Ishikawa (cell line): ENCODE measurements at regions not wholly inside any gene's neighbourhood (a gene's known extent, or its start where the extent isn't known, plus 50 kb on each side); places are given as distances from the start of the nearest gene placed in this dataset.

ENCODE experiments used
- CREB1 ChIP-seq: IDR thresholded peaks from 2 replicates; pipeline ENCODE4 v1.6.1; 2012; ENCODE audit warnings: low read depth
- EGR1 ChIP-seq: IDR thresholded peaks from 2 replicates; pipeline ENCODE4 v1.6.1; 2012
- EP300 ChIP-seq: IDR thresholded peaks from 2 replicates; pipeline ENCODE4 v1.6.1; 2012; ENCODE audit warnings: borderline replicate concordance
- FOXM1 ChIP-seq: IDR thresholded peaks from 2 replicates; pipeline ENCODE4 v1.6.1; 2012; ENCODE audit warnings: low read depth, borderline replicate concordance
- NFIC ChIP-seq: IDR thresholded peaks from 2 replicates; pipeline ENCODE4 v1.6.1; 2012
- RAD21 ChIP-seq: IDR thresholded peaks from 2 replicates; pipeline ENCODE4 v1.6.1; 2012; ENCODE audit warnings: low read depth
- TAF1 ChIP-seq: IDR thresholded peaks from 2 replicates; pipeline ENCODE4 v1.6.1; 2012; ENCODE audit warnings: low read depth, mild to moderate bottlenecking
- TCF12 ChIP-seq: IDR thresholded peaks from 2 replicates; pipeline ENCODE4 v1.6.1; 2012; ENCODE audit warnings: low read depth
- TEAD4 ChIP-seq: IDR thresholded peaks from 2 replicates; pipeline ENCODE4 v1.6.1; 2012
- YY1 ChIP-seq: IDR thresholded peaks from 2 replicates; pipeline ENCODE4 v1.6.1; 2012; ENCODE audit warnings: low read depth
- ZBTB7A ChIP-seq: IDR thresholded peaks from 2 replicates; pipeline ENCODE4 v1.6.1; 2012; ENCODE audit warnings: low read depth
- TF ChIP-seq, protein P1 (sequence below): IDR thresholded peaks from 2 replicates; pipeline ENCODE4 v1.6.1; 2012
- TF ChIP-seq, protein P2 (sequence below): IDR thresholded peaks from 2 replicates; pipeline ENCODE4 v1.6.1; 2012; ENCODE audit warnings: low read depth, mild to moderate bottlenecking
- TF ChIP-seq, protein P3 (sequence below): IDR thresholded peaks from 2 replicates; pipeline ENCODE4 v1.6.1; 2012

DNA sequence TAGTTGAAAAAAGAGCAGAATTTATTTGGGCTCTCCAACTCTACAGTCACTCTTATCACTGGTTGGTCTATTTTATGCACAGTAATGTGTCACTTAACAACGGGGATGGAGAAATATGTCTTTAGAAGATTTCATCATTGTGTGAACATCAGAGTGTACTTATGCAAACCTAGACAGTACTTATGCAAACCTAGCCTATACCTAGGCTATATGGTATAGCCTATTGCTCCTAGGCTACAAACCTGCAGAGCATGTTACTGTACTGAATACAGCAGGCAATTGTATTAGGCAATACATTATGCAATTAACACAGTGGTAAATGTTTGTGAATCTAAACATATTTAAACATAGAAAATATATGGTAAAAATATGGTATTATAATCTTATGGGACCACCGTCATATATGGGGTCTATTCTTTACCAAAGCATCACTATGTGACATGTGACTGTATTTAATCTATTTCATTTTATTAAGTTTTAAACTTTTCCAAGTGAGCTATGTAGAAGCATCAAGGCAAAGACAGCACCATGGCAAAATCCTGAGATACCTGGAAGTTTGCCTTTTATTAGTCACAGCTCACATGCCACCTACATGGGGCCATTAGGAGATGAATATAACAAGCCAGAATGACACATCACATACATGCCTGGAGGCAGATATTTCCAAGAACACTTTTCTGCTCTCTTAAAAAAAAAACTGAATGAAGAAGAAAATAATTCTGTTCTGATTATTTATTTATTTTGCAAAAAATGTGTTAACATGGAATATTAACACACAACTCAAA lies 537.4 kb downstream of the TUSC7 start:
- TF ChIP-seq, protein P1, sequence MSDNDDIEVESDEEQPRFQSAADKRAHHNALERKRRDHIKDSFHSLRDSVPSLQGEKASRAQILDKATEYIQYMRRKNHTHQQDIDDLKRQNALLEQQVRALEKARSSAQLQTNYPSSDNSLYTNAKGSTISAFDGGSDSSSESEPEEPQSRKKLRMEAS = no peak
- TF ChIP-seq TAF1 (no peak), EGR1 (no peak), TCF12 (no peak), NFIC (no peak), CREB1 (no peak), FOXM1 (no peak), RAD21 (no peak), ZBTB7A (no peak), YY1 (no peak), EP300 (no peak), TEAD4 (no peak)
- TF ChIP-seq, protein P2, sequence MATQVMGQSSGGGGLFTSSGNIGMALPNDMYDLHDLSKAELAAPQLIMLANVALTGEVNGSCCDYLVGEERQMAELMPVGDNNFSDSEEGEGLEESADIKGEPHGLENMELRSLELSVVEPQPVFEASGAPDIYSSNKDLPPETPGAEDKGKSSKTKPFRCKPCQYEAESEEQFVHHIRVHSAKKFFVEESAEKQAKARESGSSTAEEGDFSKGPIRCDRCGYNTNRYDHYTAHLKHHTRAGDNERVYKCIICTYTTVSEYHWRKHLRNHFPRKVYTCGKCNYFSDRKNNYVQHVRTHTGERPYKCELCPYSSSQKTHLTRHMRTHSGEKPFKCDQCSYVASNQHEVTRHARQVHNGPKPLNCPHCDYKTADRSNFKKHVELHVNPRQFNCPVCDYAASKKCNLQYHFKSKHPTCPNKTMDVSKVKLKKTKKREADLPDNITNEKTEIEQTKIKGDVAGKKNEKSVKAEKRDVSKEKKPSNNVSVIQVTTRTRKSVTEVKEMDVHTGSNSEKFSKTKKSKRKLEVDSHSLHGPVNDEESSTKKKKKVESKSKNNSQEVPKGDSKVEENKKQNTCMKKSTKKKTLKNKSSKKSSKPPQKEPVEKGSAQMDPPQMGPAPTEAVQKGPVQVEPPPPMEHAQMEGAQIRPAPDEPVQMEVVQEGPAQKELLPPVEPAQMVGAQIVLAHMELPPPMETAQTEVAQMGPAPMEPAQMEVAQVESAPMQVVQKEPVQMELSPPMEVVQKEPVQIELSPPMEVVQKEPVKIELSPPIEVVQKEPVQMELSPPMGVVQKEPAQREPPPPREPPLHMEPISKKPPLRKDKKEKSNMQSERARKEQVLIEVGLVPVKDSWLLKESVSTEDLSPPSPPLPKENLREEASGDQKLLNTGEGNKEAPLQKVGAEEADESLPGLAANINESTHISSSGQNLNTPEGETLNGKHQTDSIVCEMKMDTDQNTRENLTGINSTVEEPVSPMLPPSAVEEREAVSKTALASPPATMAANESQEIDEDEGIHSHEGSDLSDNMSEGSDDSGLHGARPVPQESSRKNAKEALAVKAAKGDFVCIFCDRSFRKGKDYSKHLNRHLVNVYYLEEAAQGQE = no peak
- TF ChIP-seq, protein P3, sequence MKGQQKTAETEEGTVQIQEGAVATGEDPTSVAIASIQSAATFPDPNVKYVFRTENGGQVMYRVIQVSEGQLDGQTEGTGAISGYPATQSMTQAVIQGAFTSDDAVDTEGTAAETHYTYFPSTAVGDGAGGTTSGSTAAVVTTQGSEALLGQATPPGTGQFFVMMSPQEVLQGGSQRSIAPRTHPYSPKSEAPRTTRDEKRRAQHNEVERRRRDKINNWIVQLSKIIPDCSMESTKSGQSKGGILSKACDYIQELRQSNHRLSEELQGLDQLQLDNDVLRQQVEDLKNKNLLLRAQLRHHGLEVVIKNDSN = no peak
